BE2C (cell line): ENCODE measurements at regions not wholly inside any gene's neighbourhood (a gene's known extent, or its start where the extent isn't known, plus 50 kb on each side); places are given as distances from the start of the nearest gene placed in this dataset.

ENCODE experiments used
- DNase-seq: peaks from one replicate; pipeline ENCODE4 v3.0.0-alpha.2; 2020
- H3K27me3 ChIP-seq: fragments of 250-450 bp; sonication (Bioruptor Pico); 2 replicates; pipeline ENCODE4 v1.5.1; 2020; ENCODE audit warnings: mild to moderate bottlenecking
- H3K36me3 ChIP-seq: fragments of 250-450 bp; sonication (Bioruptor Pico); 2 replicates; pipeline ENCODE4 v1.5.1; 2020; ENCODE audit warnings: mild to moderate bottlenecking
- H3K4me1 ChIP-seq: fragments of 250-450 bp; sonication (Bioruptor Pico); 2 replicates; pipeline ENCODE4 v1.5.1; 2020
- H3K4me3 ChIP-seq: 2 replicates; pipeline ENCODE4 v1.5.1; 2011; ENCODE audit warnings: low read depth, low read length
- H3K9me3 ChIP-seq: fragments of 250-450 bp; sonication (Bioruptor Pico); 2 replicates; pipeline ENCODE4 v1.5.1; 2020
- TF ChIP-seq, protein P1 (sequence below): IDR thresholded peaks from 2 replicates; pipeline ENCODE4 v1.5.1; 2012; ENCODE audit warnings: mild to moderate bottlenecking, low read depth, low read length

DNA sequence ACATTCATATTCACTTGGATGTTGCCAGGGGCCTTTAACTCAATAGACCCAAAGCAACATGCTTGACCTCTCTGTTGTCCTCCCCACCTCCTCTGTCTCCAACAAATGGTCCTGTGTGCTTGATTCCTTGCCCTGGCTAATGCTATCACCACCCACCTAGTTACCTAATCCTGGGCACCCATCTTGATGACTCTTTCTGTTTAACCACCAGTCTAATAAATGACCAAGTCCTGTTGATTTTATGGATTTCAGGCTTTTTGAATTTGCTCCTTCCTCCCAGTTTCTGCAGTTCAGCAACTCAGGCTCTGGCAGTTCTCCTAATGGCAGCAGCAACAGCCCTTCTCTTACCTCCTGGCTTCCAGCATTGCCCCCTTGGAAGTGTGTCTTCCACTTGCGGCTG lies 246.3 kb upstream of the KLF4 start:
- Histone ChIP-seq H3K36me3 (no peaks in the 10 kb centered on the region), H3K9me3 (no peaks in the 10 kb centered on the region), H3K4me3 (no peak overlapping the region), H3K27me3 (no peaks in the 10 kb centered on the region), H3K4me1 (no peaks in the 10 kb centered on the region)
- TF ChIP-seq, protein P1, sequence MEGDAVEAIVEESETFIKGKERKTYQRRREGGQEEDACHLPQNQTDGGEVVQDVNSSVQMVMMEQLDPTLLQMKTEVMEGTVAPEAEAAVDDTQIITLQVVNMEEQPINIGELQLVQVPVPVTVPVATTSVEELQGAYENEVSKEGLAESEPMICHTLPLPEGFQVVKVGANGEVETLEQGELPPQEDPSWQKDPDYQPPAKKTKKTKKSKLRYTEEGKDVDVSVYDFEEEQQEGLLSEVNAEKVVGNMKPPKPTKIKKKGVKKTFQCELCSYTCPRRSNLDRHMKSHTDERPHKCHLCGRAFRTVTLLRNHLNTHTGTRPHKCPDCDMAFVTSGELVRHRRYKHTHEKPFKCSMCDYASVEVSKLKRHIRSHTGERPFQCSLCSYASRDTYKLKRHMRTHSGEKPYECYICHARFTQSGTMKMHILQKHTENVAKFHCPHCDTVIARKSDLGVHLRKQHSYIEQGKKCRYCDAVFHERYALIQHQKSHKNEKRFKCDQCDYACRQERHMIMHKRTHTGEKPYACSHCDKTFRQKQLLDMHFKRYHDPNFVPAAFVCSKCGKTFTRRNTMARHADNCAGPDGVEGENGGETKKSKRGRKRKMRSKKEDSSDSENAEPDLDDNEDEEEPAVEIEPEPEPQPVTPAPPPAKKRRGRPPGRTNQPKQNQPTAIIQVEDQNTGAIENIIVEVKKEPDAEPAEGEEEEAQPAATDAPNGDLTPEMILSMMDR, result no peak
- no peak for DNase-seq

DNA sequence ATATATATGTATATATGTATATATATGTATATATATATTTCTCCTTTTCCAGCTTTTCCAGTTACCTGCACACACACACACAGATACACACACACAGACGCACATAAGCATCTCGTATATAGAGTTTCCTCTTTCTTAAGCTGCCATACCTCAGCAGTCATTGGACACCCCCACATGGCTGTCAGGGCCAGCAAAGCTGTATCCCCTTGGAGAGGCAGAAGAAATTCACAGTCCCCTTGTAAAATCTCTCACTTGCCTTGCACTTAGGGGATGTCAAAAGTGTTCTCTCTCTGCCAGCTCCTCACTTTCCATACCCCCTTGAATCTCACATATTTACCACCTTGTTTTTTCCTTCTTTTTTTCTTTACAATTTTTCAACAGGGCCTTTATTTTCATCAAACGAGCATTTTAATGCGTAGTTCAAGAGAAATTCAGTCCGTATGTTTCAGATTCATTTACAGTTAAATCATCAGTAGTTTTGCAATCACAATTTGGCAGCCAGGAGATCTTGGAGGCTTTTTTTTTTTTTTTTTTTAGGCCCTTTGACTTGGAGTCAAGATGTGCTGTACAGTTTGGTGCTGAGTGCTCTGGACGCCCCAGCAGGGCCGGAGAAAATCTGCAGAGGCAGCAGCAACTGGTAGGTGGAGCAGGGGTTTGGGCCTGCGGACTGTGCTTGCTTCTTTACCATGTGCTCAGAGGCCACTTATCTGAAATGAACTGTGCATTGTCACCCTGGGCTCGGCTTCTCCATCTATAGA lies 244.9 kb upstream of the KLF4 start:
- TF ChIP-seq, protein P1, result no peak
- no peak for DNase-seq

DNA sequence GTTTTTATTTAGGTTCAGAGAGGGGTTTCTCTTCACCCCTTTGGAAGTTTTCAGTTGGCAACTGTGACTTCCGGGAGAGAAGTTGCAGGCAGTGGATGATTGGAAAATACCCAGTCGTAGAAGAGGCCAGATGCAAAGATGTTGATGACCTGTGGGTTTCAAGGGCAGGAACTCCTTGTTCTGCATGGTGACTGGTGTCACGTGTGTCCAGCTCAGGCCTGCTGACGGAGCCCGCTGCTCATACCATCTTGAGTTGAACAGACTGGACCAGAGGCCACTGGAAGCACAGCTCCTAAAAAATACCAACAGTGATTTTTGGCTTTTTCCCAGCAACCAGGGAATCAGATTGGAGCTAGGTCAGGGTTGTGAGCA lies 243.9 kb upstream of the KLF4 start:
- no peak for DNase-seq
- no peak overlapping the region for H3K4me3 ChIP-seq
- no peaks in the 10 kb centered on the region for H3K27me3 ChIP-seq
- H3K9me3 ChIP-seq, result no peaks in the 10 kb centered on the region
- no peaks in the 10 kb centered on the region for H3K4me1 ChIP-seq
- H3K36me3 ChIP-seq, result no peaks in the 10 kb centered on the region
- TF ChIP-seq, protein P1, result no peak

More for the DNA sequence above, 244.9 kb upstream of the KLF4 start:
- no peaks in the 10 kb centered on the region for H3K36me3 ChIP-seq
- H3K27me3 ChIP-seq, result no peaks in the 10 kb centered on the region
- no peaks in the 10 kb centered on the region for H3K9me3 ChIP-seq
- no peaks in the 10 kb centered on the region for H3K4me1 ChIP-seq
- H3K4me3 ChIP-seq, result no peak overlapping the region

DNA sequence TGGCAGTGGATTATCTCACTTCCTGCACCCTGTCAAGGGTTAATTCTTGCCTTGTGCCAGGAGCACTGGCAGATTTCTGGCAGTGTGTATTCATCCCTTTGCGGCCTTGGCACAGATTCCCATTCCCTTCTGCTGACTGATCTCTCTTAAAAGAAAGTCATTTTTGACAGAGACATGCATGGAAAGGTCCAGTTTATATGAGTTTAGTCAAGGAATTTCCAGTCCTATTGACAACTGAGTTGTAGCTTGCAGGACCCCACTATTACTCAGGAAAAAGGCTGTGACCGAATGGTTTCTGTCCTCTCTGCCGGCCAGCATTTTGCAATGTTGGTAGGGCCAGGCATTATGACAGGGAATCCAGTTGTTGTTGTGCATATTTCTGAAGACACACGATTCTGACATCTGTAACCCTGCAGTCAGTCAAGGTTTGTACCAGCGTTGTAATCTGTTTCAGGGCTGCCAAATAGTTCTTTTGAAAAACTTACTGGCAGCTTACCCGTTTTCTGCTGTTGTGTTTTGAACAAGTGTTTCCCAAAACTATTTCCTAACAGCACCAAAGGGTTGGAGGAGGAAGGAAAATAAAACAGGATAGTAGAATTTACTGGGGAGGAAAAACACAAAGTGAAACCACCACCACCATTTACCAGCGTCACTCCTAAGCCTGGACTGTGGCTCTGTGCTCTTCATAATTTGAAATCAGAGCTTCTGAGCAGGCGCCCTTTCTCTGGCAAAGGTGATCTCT lies 243.4 kb upstream of the KLF4 start:
- H3K4me1 ChIP-seq, result no peaks in the 10 kb centered on the region
- no peaks in the 10 kb centered on the region for H3K36me3 ChIP-seq
- TF ChIP-seq, protein P1, result no peak
- no peak overlapping the region for H3K4me3 ChIP-seq
- no peak for DNase-seq
- H3K9me3 ChIP-seq, result no peaks in the 10 kb centered on the region
- H3K27me3 ChIP-seq, result no peaks in the 10 kb centered on the region

DNA sequence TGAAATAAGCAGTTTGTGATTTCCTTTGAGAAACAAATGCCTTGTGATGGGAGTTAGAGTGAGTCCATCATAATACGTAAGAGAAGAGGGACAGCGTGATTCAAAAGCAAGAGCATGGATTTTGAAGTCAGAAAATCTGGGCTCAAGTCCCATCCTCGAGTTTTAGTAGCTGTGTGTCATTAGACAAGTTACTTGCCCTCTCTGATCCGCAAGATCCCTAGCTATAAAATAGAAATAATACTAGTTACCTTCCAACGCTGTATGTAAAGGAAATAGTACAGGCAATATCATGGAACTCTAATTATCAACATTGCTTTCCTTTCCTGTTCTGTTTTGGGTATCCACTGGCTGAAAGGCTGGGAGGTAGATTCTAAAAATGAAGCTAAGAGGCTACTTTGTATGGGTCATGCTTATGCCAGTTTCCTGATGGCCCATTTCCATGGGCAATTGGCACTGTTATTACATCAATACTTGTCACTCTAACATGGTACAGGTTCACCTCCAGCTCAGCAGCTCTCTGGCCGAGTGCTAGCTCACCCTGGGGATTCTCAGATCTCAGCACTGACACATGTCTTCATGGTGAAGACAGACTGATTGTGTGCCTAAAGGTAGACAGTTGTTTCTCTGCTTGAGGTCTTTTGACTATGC lies 241.7 kb upstream of the KLF4 start:
- no peak overlapping the region for H3K4me3 ChIP-seq
- no peaks in the 10 kb centered on the region for H3K9me3 ChIP-seq
- no peaks in the 10 kb centered on the region for H3K4me1 ChIP-seq

More for the DNA sequence above, 241.7 kb upstream of the KLF4 start:
- H3K27me3 ChIP-seq, result no peaks in the 10 kb centered on the region
- TF ChIP-seq, protein P1, result no peak
- H3K36me3 ChIP-seq, result no peaks in the 10 kb centered on the region
- no peak for DNase-seq
